ENCODE measurements at regions not wholly inside any gene's neighbourhood (a gene's known extent, or its start where the extent isn't known, plus 50 kb on each side); places are given as distances from the start of the nearest gene placed in this dataset.

GRCh38 chr2:7830616-7831015 lies 851.2 kb upstream of the ID2 start:
- TF ChIP-seq CTCF (IDR thresholded peaks at IDR 0.05), result no peak
- no peak overlapping the region for H3K27ac Mint-ChIP-seq
- intact Hi-C loops (cut with micrococcal nuclease), result no loop called here
- ATAC-seq (ENCODE audit: low read depth), result no peak
- CTCF ChIA-PET, result no interaction called here
- DNase-seq, result no peak
- peaks cover 9% of the 10 kb centered on the region for H3K4me1 Mint-ChIP-seq
- no peak overlapping the region for H3K4me3 Mint-ChIP-seq
- peaks cover 9% of the 10 kb centered on the region for H3K27me3 Mint-ChIP-seq
- POLR2A ChIA-PET, result no interaction called here
- H3K9me3 Mint-ChIP-seq, result peaks cover 10% of the 10 kb centered on the region
- H3K36me3 Mint-ChIP-seq (ENCODE audit: low read depth), result no peaks in the 10 kb centered on the region

GRCh38 chr2:7835151-7835550 lies 846.7 kb upstream of the ID2 start:
- ATAC-seq (ENCODE audit: low read depth) (no peak), DNase-seq (no peak)
- ChIA-PET CTCF (no interaction called here), POLR2A (no interaction called here)
- no peaks in the 10 kb centered on the region for H3K36me3 Mint-ChIP-seq (ENCODE audit: low read depth)
- peaks cover 17% of the 10 kb centered on the region for H3K4me1 Mint-ChIP-seq
- peaks cover 17% of the 10 kb centered on the region for H3K9me3 Mint-ChIP-seq
- TF ChIP-seq CTCF (IDR thresholded peaks at IDR 0.05), result no peak
- intact Hi-C loops (cut with micrococcal nuclease), result no loop called here
- H3K27ac Mint-ChIP-seq, result no peak overlapping the region
- H3K27me3 Mint-ChIP-seq, result peaks cover 2% of the 10 kb centered on the region
- H3K4me3 Mint-ChIP-seq, result no peak overlapping the region

GRCh38 chr2:7835693-7836680 lies 845.9 kb upstream of the ID2 start:
- Mint-ChIP-seq H3K36me3 (ENCODE audit: low read depth) (no peaks in the 10 kb centered on the region), H3K27me3 (no peaks in the 10 kb centered on the region), H3K4me1 (peaks cover 17% of the 10 kb centered on the region), H3K4me3 (peak overlapping the region; percentile 38), H3K9me3 (peaks cover 17% of the 10 kb centered on the region), H3K27ac (no peak overlapping the region)
- no peak for TF ChIP-seq CTCF (IDR thresholded peaks at IDR 0.05)
- POLR2A ChIA-PET, result no interaction called here
- peak; percentile 67 for ATAC-seq (ENCODE audit: low read depth)
- no peak for DNase-seq
- intact Hi-C loops (cut with micrococcal nuclease), result no loop called here
- CTCF ChIA-PET, result no interaction called here

- DNase-seq (no peak), ATAC-seq (ENCODE audit: low read depth) (no peak)
- H3K4me1 Mint-ChIP-seq, result peaks cover 17% of the 10 kb centered on the region
- ChIA-PET CTCF (no interaction called here), POLR2A (no interaction called here)
- H3K9me3 Mint-ChIP-seq, result peaks cover 17% of the 10 kb centered on the region
- H3K27ac Mint-ChIP-seq, result no peak overlapping the region
- no peaks in the 10 kb centered on the region for H3K27me3 Mint-ChIP-seq
- no peak overlapping the region for H3K4me3 Mint-ChIP-seq
- intact Hi-C loops (cut with micrococcal nuclease), result no loop called here
- no peaks in the 10 kb centered on the region for H3K36me3 Mint-ChIP-seq (ENCODE audit: low read depth)
- TF ChIP-seq CTCF (IDR thresholded peaks at IDR 0.05), result no peak
Measured at GRCh38 chr2:7837237-7837760, 844.6 kb upstream of the ID2 start.

GRCh38 chr2:7838669-7839068 lies 843.2 kb upstream of the ID2 start:
- no peaks in the 10 kb centered on the region for H3K27me3 Mint-ChIP-seq
- CTCF ChIA-PET, result no interaction called here
- POLR2A ChIA-PET, result no interaction called here
- no peak for TF ChIP-seq CTCF (IDR thresholded peaks at IDR 0.05)
- ATAC-seq (ENCODE audit: low read depth) (no peak), DNase-seq (no peak)
- peaks cover 17% of the 10 kb centered on the region for H3K4me1 Mint-ChIP-seq
- no peaks in the 10 kb centered on the region for H3K36me3 Mint-ChIP-seq (ENCODE audit: low read depth)
- intact Hi-C loops (cut with micrococcal nuclease), result no loop called here
- no peak overlapping the region for H3K27ac Mint-ChIP-seq
- no peak overlapping the region for H3K4me3 Mint-ChIP-seq
- peaks cover 20% of the 10 kb centered on the region for H3K9me3 Mint-ChIP-seq

Data from activated B cell treated with CpG ODN at 0.5 μM for 24 hours (primary cell).